ENCODE measurements at regions not wholly inside any gene's neighbourhood (a gene's known extent, or its start where the extent isn't known, plus 50 kb on each side); places are given as distances from the start of the nearest gene placed in this dataset.
"Not testable (repeated sequence)": the region's sequence is repeated elsewhere in the genome, so short reads cannot be mapped to it uniquely, and the experiment has no call there.

- H3K27ac ChIP-seq (ENCODE audit: low read depth, low read length) = no peak overlapping the region
- no peaks in the 10 kb centered on the region for H3K4me1 ChIP-seq (ENCODE audit: insufficient read depth, low read length)
- no peaks in the 10 kb centered on the region for H3K9me3 ChIP-seq (ENCODE audit: low read length)
- H3K9ac ChIP-seq (ENCODE audit: low read length) = no peak overlapping the region
- no peak overlapping the region for H3K4me3 ChIP-seq (ENCODE audit: low read depth in 1 of 2, low read length in 2 of 2)
- H3K27me3 ChIP-seq (ENCODE audit: control insufficient read depth in 1 of 2, insufficient read depth in 2 of 2, low read length in 2 of 2) = no peaks in the 10 kb centered on the region
- no peaks in the 10 kb centered on the region for H3K36me3 ChIP-seq (ENCODE audit: insufficient read depth, low read length)
These were observed 1561.7 kb upstream of the SLC39A10 start for GRCh38 chr2:194095359-194095758.

- Histone ChIP-seq H3K27me3 (ENCODE audit: control insufficient read depth in 1 of 2, insufficient read depth in 2 of 2, low read length in 2 of 2) (no peaks in the 10 kb centered on the region), H3K4me1 (ENCODE audit: insufficient read depth, low read length) (no peaks in the 10 kb centered on the region), H3K27ac (ENCODE audit: low read depth, low read length) (no peak overlapping the region), H3K36me3 (ENCODE audit: insufficient read depth, low read length) (no peaks in the 10 kb centered on the region), H3K9ac (ENCODE audit: low read length) (no peak overlapping the region), H3K4me3 (ENCODE audit: low read depth in 1 of 2, low read length in 2 of 2) (no peak overlapping the region), H3K9me3 (ENCODE audit: low read length) (no peaks in the 10 kb centered on the region)
These were observed 1566.6 kb upstream of the SLC39A10 start for GRCh38 chr2:194090251-194090905.

- Histone ChIP-seq H3K9me3 (ENCODE audit: low read length) (no peaks in the 10 kb centered on the region), H3K4me3 (ENCODE audit: low read depth in 1 of 2, low read length in 2 of 2) (no peak overlapping the region), H3K27me3 (ENCODE audit: control insufficient read depth in 1 of 2, insufficient read depth in 2 of 2, low read length in 2 of 2) (no peaks in the 10 kb centered on the region), H3K36me3 (ENCODE audit: insufficient read depth, low read length) (no peaks in the 10 kb centered on the region), H3K9ac (ENCODE audit: low read length) (no peak overlapping the region), H3K27ac (ENCODE audit: low read depth, low read length) (no peak overlapping the region), H3K4me1 (ENCODE audit: insufficient read depth, low read length) (no peaks in the 10 kb centered on the region)
These were observed 1569.7 kb upstream of the SLC39A10 start for GRCh38 chr2:194087089-194087958.

- H3K36me3 ChIP-seq (ENCODE audit: insufficient read depth, low read length) = no peaks in the 10 kb centered on the region
- H3K27me3 ChIP-seq (ENCODE audit: control insufficient read depth in 1 of 2, insufficient read depth in 2 of 2, low read length in 2 of 2) = no peaks in the 10 kb centered on the region
- no peaks in the 10 kb centered on the region for H3K9me3 ChIP-seq (ENCODE audit: low read length)
- no peaks in the 10 kb centered on the region for H3K4me1 ChIP-seq (ENCODE audit: insufficient read depth, low read length)
- no peak overlapping the region for H3K9ac ChIP-seq (ENCODE audit: low read length)
- H3K4me3 ChIP-seq (ENCODE audit: low read depth in 1 of 2, low read length in 2 of 2) = no peak overlapping the region
- H3K27ac ChIP-seq (ENCODE audit: low read depth, low read length) = no peak overlapping the region
These were observed 1570.9 kb upstream of the SLC39A10 start for GRCh38 chr2:194086129-194086528.

GRCh38 chr2:194079989-194080388 is 1577.0 kb upstream of the SLC39A10 start:
- Histone ChIP-seq H3K27me3 (ENCODE audit: control insufficient read depth in 1 of 2, insufficient read depth in 2 of 2, low read length in 2 of 2) (no peaks in the 10 kb centered on the region), H3K36me3 (ENCODE audit: insufficient read depth, low read length) (no peaks in the 10 kb centered on the region), H3K9me3 (ENCODE audit: low read length) (no peaks in the 10 kb centered on the region), H3K4me3 (ENCODE audit: low read depth in 1 of 2, low read length in 2 of 2) (no peak overlapping the region), H3K4me1 (ENCODE audit: insufficient read depth, low read length) (no peaks in the 10 kb centered on the region), H3K9ac (ENCODE audit: low read length) (no peak overlapping the region), H3K27ac (ENCODE audit: low read depth, low read length) (no peak overlapping the region)

- H3K4me3 ChIP-seq (ENCODE audit: low read depth in 1 of 2, low read length in 2 of 2) = no peak overlapping the region
- no peak overlapping the region for H3K9ac ChIP-seq (ENCODE audit: low read length)
- H3K9me3 ChIP-seq (ENCODE audit: low read length) = no peaks in the 10 kb centered on the region
- no peaks in the 10 kb centered on the region for H3K4me1 ChIP-seq (ENCODE audit: insufficient read depth, low read length)
- H3K27me3 ChIP-seq (ENCODE audit: control insufficient read depth in 1 of 2, insufficient read depth in 2 of 2, low read length in 2 of 2) = no peaks in the 10 kb centered on the region
- no peaks in the 10 kb centered on the region for H3K36me3 ChIP-seq (ENCODE audit: insufficient read depth, low read length)
- no peak overlapping the region for H3K27ac ChIP-seq (ENCODE audit: low read depth, low read length)
These were observed 1579.7 kb upstream of the SLC39A10 start for GRCh38 chr2:194077366-194077765.

- H3K9me3 ChIP-seq (ENCODE audit: low read length) = no peaks in the 10 kb centered on the region
- H3K4me3 ChIP-seq (ENCODE audit: low read depth in 1 of 2, low read length in 2 of 2) = no peak overlapping the region
- H3K27me3 ChIP-seq (ENCODE audit: control insufficient read depth in 1 of 2, insufficient read depth in 2 of 2, low read length in 2 of 2) = no peaks in the 10 kb centered on the region
- no peak overlapping the region for H3K27ac ChIP-seq (ENCODE audit: low read depth, low read length)
- no peak overlapping the region for H3K9ac ChIP-seq (ENCODE audit: low read length)
- H3K4me1 ChIP-seq (ENCODE audit: insufficient read depth, low read length) = no peaks in the 10 kb centered on the region
- no peaks in the 10 kb centered on the region for H3K36me3 ChIP-seq (ENCODE audit: insufficient read depth, low read length)
These were observed 1594.6 kb upstream of the SLC39A10 start for GRCh38 chr2:194062401-194062800.

- Histone ChIP-seq H3K4me1 (ENCODE audit: insufficient read depth, low read length) (no peaks in the 10 kb centered on the region), H3K27ac (ENCODE audit: low read depth, low read length) (no peak overlapping the region), H3K27me3 (ENCODE audit: control insufficient read depth in 1 of 2, insufficient read depth in 2 of 2, low read length in 2 of 2) (no peaks in the 10 kb centered on the region), H3K9me3 (ENCODE audit: low read length) (no peaks in the 10 kb centered on the region), H3K36me3 (ENCODE audit: insufficient read depth, low read length) (no peaks in the 10 kb centered on the region), H3K4me3 (ENCODE audit: low read depth in 1 of 2, low read length in 2 of 2) (no peak overlapping the region), H3K9ac (ENCODE audit: low read length) (no peak overlapping the region)
These were observed 1596.8 kb upstream of the SLC39A10 start for GRCh38 chr2:194060269-194060668.

GRCh38 chr2:194054313-194054712 is 1602.7 kb upstream of the SLC39A10 start:
- H3K4me1 ChIP-seq (ENCODE audit: insufficient read depth, low read length) = no peaks in the 10 kb centered on the region
- no peaks in the 10 kb centered on the region for H3K27me3 ChIP-seq (ENCODE audit: control insufficient read depth in 1 of 2, insufficient read depth in 2 of 2, low read length in 2 of 2)
- no peaks in the 10 kb centered on the region for H3K36me3 ChIP-seq (ENCODE audit: insufficient read depth, low read length)
- no peak overlapping the region for H3K4me3 ChIP-seq (ENCODE audit: low read depth in 1 of 2, low read length in 2 of 2)
- no peak overlapping the region for H3K9ac ChIP-seq (ENCODE audit: low read length)
- no peaks in the 10 kb centered on the region for H3K9me3 ChIP-seq (ENCODE audit: low read length)
- H3K27ac ChIP-seq (ENCODE audit: low read depth, low read length) = no peak overlapping the region

GRCh38 chr2:194044321-194044720 is 1612.7 kb upstream of the SLC39A10 start:
- no peaks in the 10 kb centered on the region for H3K4me1 ChIP-seq (ENCODE audit: insufficient read depth, low read length)
- H3K27ac ChIP-seq (ENCODE audit: low read depth, low read length) = no peak overlapping the region
- no peaks in the 10 kb centered on the region for H3K36me3 ChIP-seq (ENCODE audit: insufficient read depth, low read length)
- no peak overlapping the region for H3K4me3 ChIP-seq (ENCODE audit: low read depth in 1 of 2, low read length in 2 of 2)
- H3K27me3 ChIP-seq (ENCODE audit: control insufficient read depth in 1 of 2, insufficient read depth in 2 of 2, low read length in 2 of 2) = no peaks in the 10 kb centered on the region
- H3K9me3 ChIP-seq (ENCODE audit: low read length) = no peaks in the 10 kb centered on the region
- H3K9ac ChIP-seq (ENCODE audit: low read length) = no peak overlapping the region

GRCh38 chr2:194021130-194021529 is 1635.9 kb upstream of the SLC39A10 start:
- H3K27ac ChIP-seq (ENCODE audit: low read depth, low read length); H3K4me3 ChIP-seq (ENCODE audit: low read depth in 1 of 2, low read length in 2 of 2); H3K9ac ChIP-seq (ENCODE audit: low read length); H3K36me3 ChIP-seq (ENCODE audit: insufficient read depth, low read length); H3K27me3 ChIP-seq (ENCODE audit: control insufficient read depth in 1 of 2, insufficient read depth in 2 of 2, low read length in 2 of 2); H3K4me1 ChIP-seq (ENCODE audit: insufficient read depth, low read length); H3K9me3 ChIP-seq (ENCODE audit: low read length): not testable (repeated sequence)

- Histone ChIP-seq H3K9me3 (ENCODE audit: low read length) (no peaks in the 10 kb centered on the region), H3K27ac (ENCODE audit: low read depth, low read length) (no peak overlapping the region), H3K27me3 (ENCODE audit: control insufficient read depth in 1 of 2, insufficient read depth in 2 of 2, low read length in 2 of 2) (no peaks in the 10 kb centered on the region), H3K4me3 (ENCODE audit: low read depth in 1 of 2, low read length in 2 of 2) (no peak overlapping the region), H3K36me3 (ENCODE audit: insufficient read depth, low read length) (no peaks in the 10 kb centered on the region), H3K4me1 (ENCODE audit: insufficient read depth, low read length) (no peaks in the 10 kb centered on the region), H3K9ac (ENCODE audit: low read length) (no peak overlapping the region)
These were observed 1636.9 kb upstream of the SLC39A10 start for GRCh38 chr2:194020155-194020554.

All from muscle layer of colon (tissue), 2 donors.